HFFc6 (cell line): ENCODE measurements at regions not wholly inside any gene's neighbourhood (a gene's known extent, or its start where the extent isn't known, plus 50 kb on each side); places are given as distances from the start of the nearest gene placed in this dataset.

ENCODE experiments used
- DNase-seq: peaks from one replicate; pipeline ENCODE4 v3.0.0-alpha.2; 2018
- H3K27ac Mint-ChIP-seq: 2 replicates; pipeline ENCODE4 v1.8.0; 2020; ENCODE audit warnings: mild to moderate bottlenecking, mixed read lengths
- H3K27me3 Mint-ChIP-seq: 2 replicates; pipeline ENCODE4 v1.8.0; 2021; ENCODE audit warnings: mild to moderate bottlenecking, moderate library complexity, mixed read lengths; ENCODE audit not compliant: insufficient read depth
- H3K36me3 Mint-ChIP-seq: 2 replicates; pipeline ENCODE4 v1.8.0; 2021; ENCODE audit warnings: low read depth, mixed read lengths
- H3K4me1 Mint-ChIP-seq: 2 replicates; pipeline ENCODE4 v1.8.0; 2020; ENCODE audit warnings: low read depth, mixed read lengths
- H3K4me3 Mint-ChIP-seq: 2 replicates; pipeline ENCODE4 v1.8.0; 2020; ENCODE audit warnings: mild to moderate bottlenecking, moderate library complexity, mixed read lengths
- H3K9me3 Mint-ChIP-seq: 2 replicates; pipeline ENCODE4 v1.8.0; 2020; ENCODE audit warnings: mild to moderate bottlenecking, mixed read lengths
- TF ChIP-seq, protein P1 (sequence below): fragments of 200-600 bp; sonication (generic); IDR thresholded peaks from 2 replicates; pipeline ENCODE4 v1.5.0; 2021; ENCODE audit warnings: antibody characterized with exemption, mild to moderate bottlenecking

DNA sequence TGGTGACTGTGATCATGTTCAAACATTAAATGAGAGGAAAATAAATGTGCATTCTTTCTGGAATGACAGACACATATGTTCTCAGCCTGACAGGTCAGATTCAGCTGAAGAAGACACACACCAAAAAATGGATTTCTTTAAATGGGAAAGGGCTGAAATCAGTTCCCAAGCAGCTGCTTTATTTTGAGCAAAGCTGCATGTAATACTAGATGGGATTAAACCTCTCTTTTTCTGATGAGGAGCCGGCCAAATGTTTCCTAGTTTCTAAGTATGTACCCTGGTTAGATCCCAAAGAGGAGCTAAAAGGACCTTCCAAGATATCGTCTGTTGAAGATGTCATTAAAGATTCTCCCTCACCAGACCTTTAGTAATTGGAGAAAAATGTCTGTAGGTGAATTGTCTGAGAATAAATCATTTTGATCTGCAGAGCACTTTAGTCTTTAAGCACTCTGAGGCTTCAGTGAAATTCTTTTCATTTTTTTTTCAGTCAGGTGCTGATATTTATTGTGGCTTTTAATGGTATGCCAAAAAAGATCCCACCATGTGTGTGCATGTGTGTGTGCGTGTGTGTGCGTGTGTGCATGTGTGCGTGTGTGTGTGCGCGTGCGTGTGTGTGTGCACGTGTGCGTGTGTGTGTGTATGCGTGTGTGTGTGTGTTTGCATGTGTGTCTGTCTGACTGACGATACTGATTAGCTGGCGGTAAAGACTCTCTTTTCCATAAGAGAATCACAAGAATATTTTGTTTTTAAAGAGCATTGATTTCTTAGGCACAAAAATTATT lies 175.8 kb downstream of the IRS1 start:
- Mint-ChIP-seq H3K36me3 (no peaks in the 10 kb centered on the region), H3K4me1 (peaks cover 17% of the 10 kb centered on the region), H3K27ac (no peak overlapping the region), H3K27me3 (no peaks in the 10 kb centered on the region; the same call in 1 of the 2 replicates), H3K4me3 (no peak overlapping the region), H3K9me3 (no peaks in the 10 kb centered on the region)
- TF ChIP-seq, protein P1, sequence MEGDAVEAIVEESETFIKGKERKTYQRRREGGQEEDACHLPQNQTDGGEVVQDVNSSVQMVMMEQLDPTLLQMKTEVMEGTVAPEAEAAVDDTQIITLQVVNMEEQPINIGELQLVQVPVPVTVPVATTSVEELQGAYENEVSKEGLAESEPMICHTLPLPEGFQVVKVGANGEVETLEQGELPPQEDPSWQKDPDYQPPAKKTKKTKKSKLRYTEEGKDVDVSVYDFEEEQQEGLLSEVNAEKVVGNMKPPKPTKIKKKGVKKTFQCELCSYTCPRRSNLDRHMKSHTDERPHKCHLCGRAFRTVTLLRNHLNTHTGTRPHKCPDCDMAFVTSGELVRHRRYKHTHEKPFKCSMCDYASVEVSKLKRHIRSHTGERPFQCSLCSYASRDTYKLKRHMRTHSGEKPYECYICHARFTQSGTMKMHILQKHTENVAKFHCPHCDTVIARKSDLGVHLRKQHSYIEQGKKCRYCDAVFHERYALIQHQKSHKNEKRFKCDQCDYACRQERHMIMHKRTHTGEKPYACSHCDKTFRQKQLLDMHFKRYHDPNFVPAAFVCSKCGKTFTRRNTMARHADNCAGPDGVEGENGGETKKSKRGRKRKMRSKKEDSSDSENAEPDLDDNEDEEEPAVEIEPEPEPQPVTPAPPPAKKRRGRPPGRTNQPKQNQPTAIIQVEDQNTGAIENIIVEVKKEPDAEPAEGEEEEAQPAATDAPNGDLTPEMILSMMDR: no peak
- DNase-seq: no peak

DNA sequence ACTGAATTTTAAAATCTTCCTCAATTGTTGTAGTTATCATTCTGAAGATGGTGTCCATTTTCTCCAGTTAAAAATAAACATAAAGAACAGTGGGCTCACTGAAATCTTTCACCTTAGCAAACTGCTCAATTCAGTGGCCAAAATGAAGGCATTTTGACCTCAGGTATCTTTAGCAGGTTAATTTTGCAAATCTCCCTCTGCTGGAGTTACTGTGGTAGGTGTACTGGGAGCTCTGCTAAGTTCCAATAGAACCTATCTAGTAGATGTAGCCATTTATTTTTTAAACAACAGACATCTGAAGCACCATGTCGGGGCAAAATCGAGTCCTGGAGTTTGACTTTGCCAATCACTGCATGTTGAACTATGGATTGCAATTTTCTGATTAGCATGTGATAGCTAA lies 177.1 kb downstream of the IRS1 start:
- H3K36me3 Mint-ChIP-seq: peaks cover 3% of the 10 kb centered on the region; the same call in 1 of the 2 replicates
- H3K4me3 Mint-ChIP-seq: no peak overlapping the region
- TF ChIP-seq, protein P1: peak; percentile 54
- H3K9me3 Mint-ChIP-seq: no peaks in the 10 kb centered on the region
- H3K27ac Mint-ChIP-seq: no peak overlapping the region
- no peak for DNase-seq
- no peaks in the 10 kb centered on the region; the same call in 1 of the 2 replicates for H3K27me3 Mint-ChIP-seq
- peaks cover 18% of the 10 kb centered on the region for H3K4me1 Mint-ChIP-seq

DNA sequence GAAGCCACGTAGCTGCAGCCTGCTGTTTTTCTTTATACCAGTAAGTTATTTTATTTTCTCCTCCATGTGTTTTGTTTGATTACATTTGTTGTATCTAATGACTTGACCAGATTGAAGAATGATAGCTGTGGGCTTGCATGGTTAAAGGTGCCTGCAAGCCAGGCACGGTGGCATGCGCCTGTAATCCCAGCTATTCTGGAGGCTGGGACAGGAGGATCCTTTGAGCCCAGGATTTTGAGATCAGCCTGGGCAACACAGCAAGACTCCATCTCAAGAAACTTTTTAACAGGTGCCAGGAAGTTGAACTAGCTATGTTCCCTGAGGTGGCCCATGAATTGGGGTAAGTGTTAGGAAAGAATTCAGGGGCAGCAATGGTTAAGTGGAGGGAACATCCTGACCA lies 179.4 kb downstream of the IRS1 start:
- Mint-ChIP-seq H3K27ac (no peak overlapping the region), H3K4me3 (no peak overlapping the region), H3K36me3 (peaks cover 3% of the 10 kb centered on the region; the same call in 1 of the 2 replicates), H3K9me3 (no peaks in the 10 kb centered on the region), H3K27me3 (no peaks in the 10 kb centered on the region; the same call in 1 of the 2 replicates), H3K4me1 (peaks cover 18% of the 10 kb centered on the region)
- TF ChIP-seq, protein P1: no peak
- no peak for DNase-seq

DNA sequence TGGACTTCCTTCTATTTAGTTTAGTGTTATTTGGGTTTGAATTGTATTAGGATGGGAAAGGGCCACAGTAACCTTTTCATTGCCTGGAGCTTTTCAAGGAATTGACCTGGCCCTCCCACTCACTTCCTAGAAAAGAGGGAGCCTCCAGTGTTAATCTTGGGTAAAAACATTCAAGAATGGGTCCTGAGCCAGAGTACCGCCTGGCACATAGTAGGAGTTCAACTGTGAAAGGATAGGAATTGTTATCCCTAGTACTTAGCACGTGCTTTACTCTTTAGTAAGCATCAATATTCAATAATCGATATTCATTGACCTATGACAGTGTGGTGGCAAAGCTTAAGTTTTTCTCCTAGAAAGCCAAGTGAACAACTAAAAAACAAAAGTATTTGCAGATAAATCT lies 179.9 kb downstream of the IRS1 start:
- TF ChIP-seq, protein P1: no peak
- Mint-ChIP-seq H3K27ac (no peak overlapping the region), H3K36me3 (peaks cover 3% of the 10 kb centered on the region; the same call in 1 of the 2 replicates), H3K9me3 (no peaks in the 10 kb centered on the region), H3K27me3 (no peaks in the 10 kb centered on the region; the same call in 1 of the 2 replicates), H3K4me3 (no peak overlapping the region), H3K4me1 (peaks cover 18% of the 10 kb centered on the region)
- DNase-seq: no peak

DNA sequence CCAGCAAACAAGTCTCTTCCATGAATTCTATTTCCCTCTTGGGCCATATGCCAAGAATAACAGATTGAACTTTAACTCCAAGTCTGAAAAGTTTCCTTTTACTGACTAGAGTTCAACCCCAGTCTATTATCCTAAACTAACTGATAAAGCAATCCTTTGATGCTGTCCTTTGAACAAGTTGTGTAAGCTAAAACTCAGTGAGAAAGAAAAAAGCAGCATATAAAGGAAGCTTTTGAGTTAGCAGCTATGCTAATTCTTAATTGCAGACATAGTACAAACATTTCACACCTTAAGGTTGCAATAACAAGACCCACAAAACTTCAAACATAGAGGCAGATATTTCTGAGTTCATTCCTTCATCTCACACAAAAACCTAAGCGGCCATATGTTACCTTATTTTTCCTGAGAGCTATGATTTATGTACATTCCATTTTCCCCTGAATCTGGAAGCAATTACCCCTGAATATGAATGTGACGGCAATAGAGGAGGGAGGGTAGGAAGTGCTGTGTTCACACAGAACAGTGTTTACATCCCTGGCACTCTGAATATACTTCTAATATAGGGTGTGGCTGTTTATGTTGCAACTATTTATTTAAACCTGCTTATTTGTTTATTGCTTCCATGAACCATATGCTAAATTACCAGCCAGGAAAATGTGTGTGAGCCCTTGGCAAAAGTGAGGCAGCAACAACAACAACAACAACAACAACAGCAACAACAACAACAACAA lies 180.6 kb downstream of the IRS1 start:
- TF ChIP-seq, protein P1: no peak
- Mint-ChIP-seq H3K9me3 (no peaks in the 10 kb centered on the region), H3K27me3 (no peaks in the 10 kb centered on the region; the same call in 1 of the 2 replicates), H3K4me1 (peaks cover 17% of the 10 kb centered on the region), H3K36me3 (peaks cover 3% of the 10 kb centered on the region; the same call in 1 of the 2 replicates), H3K4me3 (no peak overlapping the region), H3K27ac (peak overlapping the region; percentile 4; the same call in 1 of the 2 replicates)
- peak; percentile 12 for DNase-seq
